Prostate gland (tissue), 2 donors: ENCODE measurements at regions not wholly inside any gene's neighbourhood (a gene's known extent, or its start where the extent isn't known, plus 50 kb on each side); places are given as distances from the start of the nearest gene placed in this dataset.
"Not testable (repeated sequence)": the region's sequence is repeated elsewhere in the genome, so short reads cannot be mapped to it uniquely, and the experiment has no call there.

ENCODE experiments used
- CTCF ChIP-seq, 4 experiments: fragments of 200-600 bp in 2 of 4; fragments of 450-650 bp in 2 of 4; sonication (generic) in 2 of 4; IDR thresholded peaks; 1 replicate in 3 of 4; 2 replicates in 1 of 4; pipeline ENCODE4 v1.5.1; 2016 to 2019; ENCODE audit warnings: antibody characterized with exemption in 4 of 4, mild to moderate bottlenecking in 2 of 4, moderate library complexity in 2 of 4
- POLR2A ChIP-seq: fragments of 450-650 bp; IDR thresholded peaks from one replicate; pipeline ENCODE4 v1.6.1; 2016; ENCODE audit warnings: antibody characterized with exemption, mild to moderate bottlenecking

GRCh38 chr1:83485314-83486019 is 513.5 kb downstream of the TTLL7 start:
- TF ChIP-seq CTCF (IDR thresholded peaks at IDR 0.05); POLR2A: not testable (repeated sequence)
